BLaER1 treated with 17β-estradiol and CSF1 and Interleukin-3, amounts not matched to agents 10 nM and 100 nM (cell line): ENCODE measurements at regions not wholly inside any gene's neighbourhood (a gene's known extent, or its start where the extent isn't known, plus 50 kb on each side); places are given as distances from the start of the nearest gene placed in this dataset.

ENCODE experiments used
- H3K27ac ChIP-seq, 11 experiments: shearing (Covaris generic); formaldehyde crosslinking; 2 replicates each; pipeline ENCODE4 v1.8.1; 2022
- H3K27me3 ChIP-seq, 11 experiments: shearing (Covaris generic); formaldehyde crosslinking; 2 replicates each; pipeline ENCODE4 v1.8.1; 2022
- H3K36me3 ChIP-seq, 11 experiments: shearing (Covaris generic); formaldehyde crosslinking; 2 replicates each; pipeline ENCODE4 v1.8.1; 2022
- H3K4me1 ChIP-seq, 10 experiments: shearing (Covaris generic); formaldehyde crosslinking; 2 replicates each; pipeline ENCODE4 v1.8.1; 2022
- H3K4me2 ChIP-seq, 11 experiments: shearing (Covaris generic); formaldehyde crosslinking; 2 replicates each; pipeline ENCODE4 v1.8.1; 2022
- H3K4me3 ChIP-seq, 10 experiments: shearing (Covaris generic); formaldehyde crosslinking; 2 replicates each; pipeline ENCODE4 v1.8.1; 2022
- H3K9ac ChIP-seq, 11 experiments: shearing (Covaris generic); formaldehyde crosslinking; 2 replicates each; pipeline ENCODE4 v1.8.1; 2022
- H3K9me3 ChIP-seq, 11 experiments: shearing (Covaris generic); formaldehyde crosslinking; replicated peaks in 1 of 11; 2 replicates each; pipeline ENCODE4 v1.8.1; 2022
- H4K20me1 ChIP-seq, 11 experiments: shearing (Covaris generic); formaldehyde crosslinking; 2 replicates each; pipeline ENCODE4 v1.8.1; 2022
- Cebpa-rat ChIP-seq, 11 experiments: shearing (Covaris generic); IDR thresholded peaks; 2 replicates each; pipeline ENCODE4 v1.8.1; 2022

DNA sequence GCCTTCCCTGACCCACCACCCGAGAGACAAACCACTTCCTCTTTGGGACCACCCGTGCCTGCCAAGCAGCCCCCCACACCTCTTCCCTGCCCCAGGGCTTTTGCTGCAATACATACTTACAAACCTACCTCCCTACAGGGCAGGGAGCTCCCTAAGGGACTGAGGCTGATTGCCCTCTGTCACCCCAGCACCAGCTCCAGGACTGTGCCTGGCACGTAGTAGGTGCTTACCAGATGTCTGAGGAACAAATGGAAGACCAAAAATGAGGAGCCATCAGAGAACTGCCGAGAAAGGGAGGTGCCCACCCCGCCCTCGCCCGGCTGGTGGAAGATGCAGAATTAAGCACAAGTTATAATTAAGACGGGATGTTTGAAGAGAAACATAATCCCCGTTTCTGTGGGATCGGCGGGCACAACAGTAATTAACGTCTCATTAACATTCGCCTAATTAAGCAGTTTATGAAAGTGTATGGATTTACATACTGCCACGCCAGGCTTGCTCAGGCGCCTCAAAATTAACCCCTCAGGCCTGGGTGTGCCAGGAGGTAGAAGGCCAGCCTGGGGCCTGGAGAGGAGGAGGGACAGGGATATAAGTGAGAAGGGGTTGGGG, 130.1 kb upstream of the LINGO1 start:
- H3K9ac ChIP-seq, result no peak overlapping the region
- H3K27me3 ChIP-seq, result peaks cover 0 to 3% (median 0%) of the 10 kb centered on the region in 11 experiments; a peak in 2 of 22 replicates
- TF ChIP-seq Cebpa-rat (IDR thresholded peaks at IDR 0.05), result no peak
- no peak overlapping the region for H3K4me3 ChIP-seq
- no peak overlapping the region for H3K4me2 ChIP-seq
- H4K20me1 ChIP-seq, result peaks cover 0 to 8% (median 0%) of the 10 kb centered on the region in 11 experiments; a peak in 3 of 22 replicates
- no peaks in the 10 kb centered on the region for H3K9me3 ChIP-seq
- H3K27ac ChIP-seq, result no peak overlapping the region
- peaks cover 0 to 9% (median 7%) of the 10 kb centered on the region in 10 experiments; a peak in 7 of 20 replicates for H3K4me1 ChIP-seq
- H3K36me3 ChIP-seq, result no peaks in the 10 kb centered on the region

DNA sequence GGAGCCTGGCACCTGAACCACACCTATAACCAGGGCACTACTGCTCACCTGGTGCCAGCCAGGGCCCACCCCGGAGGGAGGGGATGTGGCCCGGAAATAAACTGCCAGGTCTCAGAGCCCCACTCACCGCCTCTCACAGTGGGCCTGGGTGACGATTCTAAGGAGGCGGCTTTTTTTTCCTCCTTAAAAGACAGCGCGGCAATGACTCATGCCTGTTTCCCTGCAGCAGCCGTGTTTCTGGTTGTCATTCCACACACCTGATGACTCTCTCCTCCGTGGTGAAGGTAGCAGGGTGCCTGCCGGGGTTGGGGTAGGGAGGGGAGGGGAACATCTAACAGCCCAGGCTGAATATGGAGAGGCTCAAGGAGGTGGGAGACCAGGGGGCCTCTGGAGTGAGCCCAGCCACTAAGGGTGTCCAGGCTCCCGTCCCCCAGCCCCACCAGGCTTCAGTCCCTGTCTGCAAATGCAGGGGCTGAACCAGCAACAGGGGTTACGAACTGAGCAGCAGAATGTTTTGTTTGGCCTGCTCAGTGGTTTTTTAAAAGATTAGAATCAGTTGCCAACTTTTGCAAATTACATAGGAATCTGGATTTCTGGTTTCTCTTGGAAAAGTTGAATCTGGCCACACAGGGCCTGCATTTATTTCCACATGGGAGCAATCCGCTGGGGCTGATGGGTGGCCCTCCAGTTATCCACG, 127.3 kb upstream of the LINGO1 start:
- peaks cover 0 to 9% (median 7%) of the 10 kb centered on the region in 10 experiments; a peak in 7 of 20 replicates for H3K4me1 ChIP-seq
- no peak overlapping the region for H3K4me2 ChIP-seq
- no peaks in the 10 kb centered on the region for H3K9me3 ChIP-seq
- H3K4me3 ChIP-seq, result no peak overlapping the region
- H3K36me3 ChIP-seq, result no peaks in the 10 kb centered on the region
- H3K9ac ChIP-seq, result no peak overlapping the region
- no peak for TF ChIP-seq Cebpa-rat (IDR thresholded peaks at IDR 0.05)
- peaks cover 0 to 11% (median 0%) of the 10 kb centered on the region in 11 experiments; a peak in 5 of 22 replicates for H4K20me1 ChIP-seq
- H3K27me3 ChIP-seq, result no peaks in the 10 kb centered on the region
- no peak overlapping the region for H3K27ac ChIP-seq

- H3K9me3 ChIP-seq, result no peaks in the 10 kb centered on the region
- peaks cover 0 to 5% (median 3%) of the 10 kb centered on the region in 10 experiments; a peak in 7 of 20 replicates for H3K4me1 ChIP-seq
- no peaks in the 10 kb centered on the region for H3K27me3 ChIP-seq
- H3K36me3 ChIP-seq, result no peaks in the 10 kb centered on the region
- TF ChIP-seq Cebpa-rat (IDR thresholded peaks at IDR 0.05), result no peak
- no peak overlapping the region for H3K9ac ChIP-seq
- no peak overlapping the region for H3K4me2 ChIP-seq
- H3K4me3 ChIP-seq, result no peak overlapping the region
- peaks cover 0 to 53% (median 15%) of the 10 kb centered on the region in 11 experiments; a peak in 12 of 22 replicates for H4K20me1 ChIP-seq
- H3K27ac ChIP-seq, result no peak overlapping the region
Observed at GRCh38 chr15:77753939-77754338, 121.2 kb upstream of the LINGO1 start.

DNA sequence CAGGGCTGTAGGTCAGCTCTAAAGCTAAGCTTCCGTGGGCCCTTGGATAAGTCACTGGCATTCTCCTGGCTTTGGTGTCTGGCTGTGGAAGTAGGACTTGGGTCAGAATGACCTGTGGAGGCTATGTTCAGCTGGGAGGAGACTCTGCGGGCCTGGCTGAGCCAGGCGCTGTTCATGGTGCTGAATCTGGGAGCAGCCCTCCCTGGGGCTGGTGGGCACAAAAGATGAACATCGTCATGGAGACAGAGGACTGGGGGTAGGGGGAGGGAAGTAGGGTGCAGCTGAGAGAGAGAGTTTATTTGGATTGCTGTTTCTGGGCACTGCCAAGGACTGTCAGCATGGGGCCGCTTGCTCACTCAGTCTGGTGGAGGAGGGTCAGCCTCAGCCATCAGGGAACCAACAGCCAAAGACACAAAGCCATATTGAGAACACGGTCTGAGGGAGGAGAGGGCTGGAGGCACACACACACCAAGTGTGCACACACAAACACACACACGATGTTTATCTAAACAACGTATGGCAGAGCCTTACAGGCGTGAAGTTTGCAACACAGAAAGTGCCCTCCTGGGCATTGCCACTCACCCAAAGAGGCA, 120.7 kb upstream of the LINGO1 start:
- no peaks in the 10 kb centered on the region for H3K27me3 ChIP-seq
- H3K4me2 ChIP-seq, result no peak overlapping the region
- H3K36me3 ChIP-seq, result no peaks in the 10 kb centered on the region
- H3K9ac ChIP-seq, result no peak overlapping the region
- no peak for TF ChIP-seq Cebpa-rat (IDR thresholded peaks at IDR 0.05)
- no peak overlapping the region for H3K4me3 ChIP-seq
- H3K27ac ChIP-seq, result no peak overlapping the region
- H4K20me1 ChIP-seq, result peaks cover 0 to 53% (median 15%) of the 10 kb centered on the region in 11 experiments; a peak in 12 of 22 replicates
- H3K4me1 ChIP-seq, result no peaks in the 10 kb centered on the region
- no peaks in the 10 kb centered on the region for H3K9me3 ChIP-seq

DNA sequence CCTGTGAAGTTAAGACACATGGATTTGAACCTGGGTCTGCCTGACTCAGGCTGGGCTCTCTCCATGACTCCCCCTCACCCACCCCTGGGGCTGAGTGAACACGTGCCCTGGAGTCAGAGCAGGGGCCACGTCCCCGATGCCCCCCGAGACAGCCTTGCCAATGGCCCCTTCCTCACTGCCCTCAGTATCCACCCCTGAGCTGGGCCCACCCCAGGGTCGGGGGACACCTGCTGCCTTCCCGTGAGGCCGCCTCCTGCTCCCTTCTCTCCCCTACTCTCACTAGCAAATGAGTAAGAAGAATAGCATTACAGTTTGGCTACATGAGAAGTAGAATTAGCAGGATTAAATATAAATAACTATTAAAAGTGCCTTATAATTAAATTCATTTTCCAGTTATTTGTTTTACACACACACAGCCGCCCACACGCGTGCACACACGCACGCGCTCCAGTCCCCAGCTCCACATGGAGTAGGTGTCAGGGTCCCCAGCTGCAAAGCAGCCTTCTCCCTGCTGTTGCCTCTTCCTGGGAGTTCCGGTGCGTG, 117.4 kb upstream of the LINGO1 start:
- Histone ChIP-seq H3K27me3 (no peaks in the 10 kb centered on the region; a peak in 1 of 22 replicates), H3K4me3 (no peak overlapping the region), H3K27ac (no peak overlapping the region), H3K4me1 (no peaks in the 10 kb centered on the region), H4K20me1 (peaks cover 0 to 54% (median 12%) of the 10 kb centered on the region in 11 experiments; a peak in 12 of 22 replicates), H3K9me3 (no peaks in the 10 kb centered on the region), H3K4me2 (no peak overlapping the region), H3K9ac (no peak overlapping the region), H3K36me3 (no peaks in the 10 kb centered on the region)
- TF ChIP-seq Cebpa-rat (IDR thresholded peaks at IDR 0.05), result no peak

- Histone ChIP-seq H3K4me2 (no peak overlapping the region), H3K9me3 (no peaks in the 10 kb centered on the region), H3K36me3 (no peaks in the 10 kb centered on the region), H3K4me1 (no peaks in the 10 kb centered on the region), H3K27me3 (peaks cover 0 to 3% (median 0%) of the 10 kb centered on the region in 11 experiments; a peak in 2 of 22 replicates), H3K27ac (no peak overlapping the region), H3K9ac (no peak overlapping the region), H4K20me1 (peaks cover 0 to 47% (median 12%) of the 10 kb centered on the region in 11 experiments; a peak in 11 of 22 replicates), H3K4me3 (no peak overlapping the region)
- TF ChIP-seq Cebpa-rat (IDR thresholded peaks at IDR 0.05), result no peak
Observed at GRCh38 chr15:77749236-77749997, 116.7 kb upstream of the LINGO1 start.

GRCh38 chr15:77748078-77749064, 115.7 kb upstream of the LINGO1 start:
- H3K4me3 ChIP-seq, result no peak overlapping the region
- no peak overlapping the region for H3K4me2 ChIP-seq
- no peaks in the 10 kb centered on the region for H3K9me3 ChIP-seq
- no peaks in the 10 kb centered on the region for H3K36me3 ChIP-seq
- no peak overlapping the region for H3K27ac ChIP-seq
- no peaks in the 10 kb centered on the region for H3K4me1 ChIP-seq
- TF ChIP-seq Cebpa-rat (IDR thresholded peaks at IDR 0.05), result no peak
- H4K20me1 ChIP-seq, result peaks cover 0 to 46% (median 12%) of the 10 kb centered on the region in 11 experiments; a peak in 11 of 22 replicates
- no peak overlapping the region for H3K9ac ChIP-seq
- peaks cover 0 to 13% (median 7%) of the 10 kb centered on the region in 11 experiments; a peak in 15 of 22 replicates for H3K27me3 ChIP-seq
